GM20431 (cell line): ENCODE measurements at regions not wholly inside any gene's neighbourhood (a gene's known extent, or its start where the extent isn't known, plus 50 kb on each side); places are given as distances from the start of the nearest gene placed in this dataset.

Experiments
- in situ Hi-C: fragments of 300-500 bp; cut with MseI, MboI; formaldehyde crosslinking; loops from one replicate; pipeline ENCODE4 v1.15.0; 2020; ENCODE audit warnings: low sequenced_read_pairs; ENCODE audit not compliant: unreplicated experiment

DNA sequence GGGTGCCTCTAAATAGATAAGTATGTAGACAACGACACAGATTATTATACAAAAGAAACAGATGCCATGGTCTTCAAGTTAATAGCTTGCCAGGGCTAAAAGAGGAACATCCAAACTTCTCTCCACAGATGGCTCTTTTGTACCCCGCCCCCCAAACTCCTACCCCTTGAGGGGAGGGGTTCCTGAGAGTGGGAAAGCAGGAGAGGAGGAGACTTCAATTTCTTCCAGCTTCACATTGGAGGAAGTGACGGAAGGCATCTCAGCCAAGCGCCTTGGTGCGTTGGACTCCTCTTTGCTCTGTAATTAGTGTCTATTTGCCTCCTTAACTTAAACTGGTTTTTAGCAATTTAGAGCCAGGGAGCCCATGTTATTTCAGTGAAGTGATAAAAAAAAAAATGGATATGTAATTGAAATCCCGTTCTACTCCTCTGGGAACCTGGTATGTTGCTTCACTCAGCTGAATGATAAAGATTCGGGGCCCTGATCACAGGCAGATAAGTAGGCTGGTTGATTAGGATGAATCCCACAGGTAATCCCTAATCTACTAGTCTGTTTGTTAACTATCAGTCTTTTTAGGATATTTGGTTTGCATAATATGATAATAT is 580.9 kb upstream of the CADM1 start:
- in situ Hi-C loops = no loop called here

DNA sequence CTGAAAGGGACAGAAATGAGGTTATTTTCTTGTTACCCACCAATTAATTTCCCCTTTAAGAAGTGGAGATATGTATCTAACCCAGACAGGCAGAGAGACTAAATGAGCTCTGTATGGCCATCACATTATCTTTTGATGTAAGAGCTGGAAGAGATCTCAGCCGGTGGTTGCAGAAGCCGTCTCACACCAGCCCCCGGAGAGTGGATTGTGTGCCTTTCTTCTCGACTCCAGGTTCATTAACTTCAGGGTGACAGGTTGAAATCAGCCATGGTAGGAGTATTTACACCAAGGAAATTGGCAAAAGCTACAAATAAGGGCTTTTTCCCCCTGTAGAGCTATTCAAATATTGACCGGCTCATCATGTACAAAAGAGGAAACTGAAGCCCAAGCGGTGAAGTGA is 580.3 kb upstream of the CADM1 start:
- in situ Hi-C loops = no loop called here

DNA sequence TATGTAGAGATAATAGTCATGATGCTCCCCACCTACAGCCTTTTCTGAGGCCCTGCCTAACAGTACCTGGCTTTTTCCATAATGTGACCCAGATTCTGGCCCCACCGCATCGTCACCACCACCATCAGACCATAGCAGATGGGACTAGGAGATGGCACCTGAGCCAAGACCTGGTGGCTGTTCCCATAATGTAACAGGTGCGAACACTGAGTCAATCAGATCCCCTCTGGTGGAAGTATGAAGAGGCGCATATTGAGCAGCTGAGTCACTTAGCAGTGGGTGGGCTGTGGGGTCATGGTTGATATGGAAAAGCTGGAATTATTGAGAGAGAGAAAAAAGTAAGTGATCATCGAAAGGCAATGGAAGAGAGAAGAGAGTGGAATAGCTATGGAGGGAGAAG is 578.0 kb upstream of the CADM1 start:
- in situ Hi-C loops = no loop called here

DNA sequence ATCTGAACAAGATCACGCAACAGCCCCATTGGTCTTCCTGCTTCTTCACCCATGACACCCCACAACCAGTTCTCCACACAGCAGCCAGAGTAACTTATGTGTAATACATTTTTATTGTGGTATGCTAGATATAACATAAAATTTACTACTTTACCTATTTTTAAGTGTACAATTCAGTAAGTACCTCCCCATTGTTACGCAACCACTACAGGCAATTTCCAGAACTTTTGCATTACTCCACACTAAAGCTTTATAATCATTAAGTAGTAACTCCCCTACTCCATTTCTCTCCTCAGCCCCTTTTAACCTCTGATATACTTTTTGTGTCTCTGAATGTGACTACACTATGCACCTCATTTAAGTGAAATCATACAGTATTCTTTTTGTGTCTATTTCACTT is 575.4 kb upstream of the CADM1 start:
- in situ Hi-C loops = no loop called here

DNA sequence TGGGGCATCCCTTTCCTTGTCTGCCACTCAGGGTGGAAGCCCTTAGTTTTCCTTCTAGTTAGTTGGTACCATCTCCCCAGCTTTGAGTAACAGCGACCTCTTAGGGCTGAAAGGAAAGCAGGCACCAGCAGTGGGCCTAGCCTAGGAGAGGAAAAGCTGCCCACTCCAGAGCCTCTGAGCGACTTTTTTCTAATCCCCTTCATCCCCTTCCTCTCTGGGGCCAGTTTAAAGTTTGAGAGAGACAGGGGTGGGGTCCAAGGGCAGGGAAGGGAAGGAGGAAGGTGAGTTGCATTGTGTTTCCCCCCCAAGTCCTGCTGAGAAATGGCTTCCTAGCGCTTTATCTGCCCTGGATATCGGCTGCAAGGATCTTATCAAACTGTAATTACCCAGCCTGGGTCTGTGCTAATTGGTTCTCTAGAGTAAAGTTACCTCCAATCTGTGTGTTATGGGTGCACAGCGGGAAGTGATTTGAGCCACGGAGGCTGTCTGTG is 573.9 kb upstream of the CADM1 start:
- in situ Hi-C loops = no loop called here

DNA sequence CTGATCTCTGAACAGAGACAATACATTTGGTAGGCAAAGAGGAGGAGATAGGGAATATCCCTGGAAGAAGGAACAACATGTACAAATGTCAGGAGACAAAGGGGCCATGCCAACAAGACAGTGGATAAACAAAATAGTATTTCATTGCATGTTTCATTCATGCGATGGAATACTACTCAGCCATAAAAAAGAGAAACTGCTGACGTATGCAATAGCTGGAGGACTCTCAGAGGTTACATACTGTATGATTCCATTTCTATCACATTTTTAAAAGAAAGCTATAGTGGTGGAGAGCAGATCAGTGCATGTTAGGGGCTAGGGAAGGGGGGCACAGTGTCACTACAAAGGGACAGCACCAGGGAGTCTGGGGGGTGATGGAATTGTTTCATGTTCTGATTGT is 572.9 kb upstream of the CADM1 start:
- in situ Hi-C loops = no loop called here

DNA sequence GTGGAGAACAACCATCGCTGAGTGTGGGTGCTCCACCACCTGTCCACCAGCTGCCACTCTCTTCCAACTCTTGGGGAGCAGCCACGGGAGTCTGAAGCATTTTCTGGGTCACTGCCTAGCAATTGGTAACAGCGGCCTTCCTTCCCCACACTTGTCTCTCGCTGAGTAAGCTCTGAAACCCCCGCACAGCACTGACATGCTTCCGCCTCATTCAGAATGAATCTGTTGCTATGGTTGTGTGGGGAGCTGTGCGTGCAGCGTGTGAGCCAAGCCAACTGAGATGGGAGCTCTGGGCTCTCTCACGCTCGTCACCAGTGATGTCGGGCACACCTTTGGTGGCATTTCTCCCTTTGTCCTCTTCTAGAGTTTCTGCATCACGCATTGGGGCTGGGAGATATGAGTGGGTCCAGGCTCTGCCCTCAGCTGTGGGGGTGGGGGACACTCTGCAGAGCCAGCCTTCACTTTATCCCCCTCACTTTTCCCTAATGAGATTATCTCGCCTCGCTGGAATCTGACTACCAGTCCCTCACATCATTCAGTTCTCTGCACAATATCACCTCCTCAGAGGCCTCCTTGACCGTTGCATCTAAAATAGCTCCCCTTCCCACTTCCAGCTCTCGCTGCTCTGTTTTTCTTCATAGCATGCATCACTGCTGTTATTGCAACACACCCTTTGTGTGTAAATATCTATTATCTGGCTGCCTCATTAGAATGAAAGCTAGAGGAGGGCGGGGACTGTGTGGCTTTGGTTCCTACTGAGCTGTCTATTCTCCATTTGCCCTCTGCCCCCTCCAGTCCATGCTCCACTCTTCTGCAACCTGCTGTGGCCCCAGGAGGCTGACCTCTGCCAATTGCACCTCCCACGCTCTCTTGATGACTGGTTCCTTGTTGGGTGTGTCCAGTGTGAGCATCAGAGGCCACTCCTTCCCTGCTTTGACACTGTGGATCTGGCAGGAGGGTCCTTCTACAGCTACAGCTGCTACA is 569.9 kb upstream of the CADM1 start:
- in situ Hi-C loops = no loop called here

DNA sequence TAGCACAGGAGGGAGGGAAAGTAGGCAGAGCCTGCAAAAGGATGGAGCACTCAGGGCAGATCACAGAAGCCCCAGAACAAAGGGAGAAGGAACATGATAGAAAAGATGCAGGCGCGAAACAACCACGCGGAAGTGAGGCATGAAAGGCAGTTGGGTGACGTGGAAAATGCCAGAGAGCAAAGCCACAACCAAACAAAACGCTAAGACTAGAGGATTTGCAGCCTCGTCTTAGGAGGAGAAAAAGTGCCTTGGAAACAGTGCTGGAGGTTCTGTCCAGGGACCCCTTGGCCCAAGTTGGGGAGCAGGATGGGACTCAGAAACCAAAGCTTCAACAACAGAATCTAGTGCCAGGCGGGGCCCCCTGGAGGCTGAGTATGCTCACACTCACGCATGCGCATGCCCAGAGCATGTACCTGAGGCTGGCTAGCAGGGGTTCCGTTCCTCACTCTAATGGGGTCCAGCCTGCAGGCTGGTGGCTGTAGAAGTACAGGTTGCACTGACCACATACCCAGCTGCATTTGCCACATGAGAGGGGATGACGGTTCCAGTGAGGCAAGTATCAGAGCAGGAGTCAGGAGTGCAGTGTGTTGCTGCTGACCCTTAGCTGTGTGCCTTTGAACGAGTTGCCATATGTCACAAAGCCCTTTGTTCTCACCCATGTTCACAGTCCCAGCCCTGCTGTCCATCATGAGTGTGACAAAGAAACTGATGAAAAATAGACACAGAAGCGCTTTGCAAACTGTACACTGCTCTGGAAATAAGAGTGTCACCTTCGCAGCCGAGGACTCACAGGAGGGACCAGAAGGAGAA is 568.6 kb upstream of the CADM1 start:
- in situ Hi-C loops = no loop called here

DNA sequence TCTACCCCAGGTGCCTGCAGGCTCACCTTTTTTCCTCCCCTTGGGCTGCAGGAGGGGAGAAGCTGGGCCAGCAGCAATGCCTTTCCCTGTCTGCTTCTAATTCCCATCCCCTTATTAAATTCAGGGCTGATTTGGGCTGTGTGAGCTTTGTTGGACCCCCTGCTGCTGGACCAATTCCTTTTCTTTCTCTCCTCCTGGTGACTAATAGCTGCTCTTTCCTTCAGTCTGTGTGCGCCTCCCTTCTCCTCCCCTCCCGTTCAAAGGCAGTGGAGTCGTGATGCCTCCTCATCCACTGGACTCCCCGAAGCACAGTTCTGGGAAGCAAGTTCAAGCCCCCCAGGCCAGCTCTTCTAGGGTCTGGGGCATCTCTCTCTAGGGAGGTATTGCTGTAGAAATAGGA is 567.9 kb upstream of the CADM1 start:
- in situ Hi-C loops = no loop called here

DNA sequence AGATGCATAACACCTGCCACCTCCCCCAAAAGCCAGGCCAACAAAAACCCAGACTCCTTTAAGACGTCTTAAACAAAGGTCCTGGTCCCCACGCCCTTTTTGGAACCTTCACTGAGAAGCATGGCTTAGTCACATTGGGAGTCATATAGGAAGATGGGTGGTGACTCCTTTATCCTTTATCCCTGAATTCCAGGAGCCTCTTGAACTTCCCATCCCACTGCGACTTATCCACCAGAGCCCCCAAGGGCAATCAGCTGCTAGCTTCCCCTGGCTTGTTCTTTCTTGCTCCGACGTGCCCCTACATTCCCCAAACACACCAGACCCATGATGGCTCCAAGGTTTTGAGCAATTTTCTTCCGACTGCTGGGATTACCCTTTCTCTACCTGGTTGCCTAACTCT is 567.0 kb upstream of the CADM1 start:
- in situ Hi-C loops = no loop called here

DNA sequence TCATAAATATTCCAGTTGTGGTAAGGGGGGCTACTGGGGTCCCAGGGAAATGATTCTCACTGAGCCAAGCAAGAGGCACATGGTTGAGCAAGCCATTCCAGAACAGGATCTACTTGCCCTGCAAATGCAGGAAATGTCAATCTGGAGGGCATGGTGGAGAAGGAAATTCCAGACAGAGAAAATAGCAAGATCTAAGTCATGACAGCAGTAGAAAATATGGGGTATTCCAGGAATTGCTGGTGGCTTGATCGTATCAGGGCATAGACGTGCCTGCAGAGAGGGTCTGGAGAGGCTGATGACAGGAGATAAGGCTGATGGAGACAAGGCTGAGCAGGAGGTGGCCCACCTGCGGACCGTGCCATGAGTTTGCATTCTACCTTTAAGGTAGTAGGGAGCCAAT is 566.3 kb upstream of the CADM1 start:
- in situ Hi-C loops = no loop called here

DNA sequence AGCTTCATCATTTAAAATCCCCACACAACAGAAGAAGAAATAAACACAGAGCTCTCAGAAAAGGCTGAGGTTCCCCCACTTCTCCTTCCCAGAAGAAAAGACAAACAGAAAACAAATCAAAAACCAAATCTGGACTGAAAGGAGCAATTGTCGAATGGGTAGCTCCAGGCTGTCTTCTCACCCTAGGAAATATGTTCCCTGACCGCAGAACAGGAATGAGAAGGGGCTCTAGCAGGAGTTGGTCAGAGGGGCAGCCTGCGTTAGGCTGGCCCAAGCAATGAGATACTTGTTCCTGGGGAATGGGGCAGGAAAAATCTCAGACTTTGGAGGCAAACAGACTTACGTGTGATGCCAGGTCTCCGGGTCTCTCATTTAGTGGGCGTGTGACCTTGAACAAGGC is 562.6 kb upstream of the CADM1 start:
- in situ Hi-C loops = no loop called here

DNA sequence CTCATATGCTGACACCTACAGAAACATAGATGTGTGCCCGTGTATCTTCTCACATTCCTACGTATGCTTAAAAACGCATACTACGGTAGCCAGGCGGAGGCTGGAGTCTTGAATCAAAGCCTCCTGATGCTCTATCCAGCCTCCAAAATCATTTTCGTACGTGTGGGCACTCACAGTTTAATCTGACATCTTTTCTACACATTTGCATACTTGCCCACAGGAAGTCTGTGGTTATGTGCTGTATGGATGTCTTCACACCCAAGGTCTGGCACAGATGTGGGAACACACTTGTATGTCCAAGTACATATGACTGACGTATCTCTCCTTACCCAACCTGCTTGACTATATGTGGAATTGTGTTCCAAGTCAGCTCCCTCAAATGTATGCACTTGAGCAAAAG is 561.8 kb upstream of the CADM1 start:
- in situ Hi-C loops = no loop called here

DNA sequence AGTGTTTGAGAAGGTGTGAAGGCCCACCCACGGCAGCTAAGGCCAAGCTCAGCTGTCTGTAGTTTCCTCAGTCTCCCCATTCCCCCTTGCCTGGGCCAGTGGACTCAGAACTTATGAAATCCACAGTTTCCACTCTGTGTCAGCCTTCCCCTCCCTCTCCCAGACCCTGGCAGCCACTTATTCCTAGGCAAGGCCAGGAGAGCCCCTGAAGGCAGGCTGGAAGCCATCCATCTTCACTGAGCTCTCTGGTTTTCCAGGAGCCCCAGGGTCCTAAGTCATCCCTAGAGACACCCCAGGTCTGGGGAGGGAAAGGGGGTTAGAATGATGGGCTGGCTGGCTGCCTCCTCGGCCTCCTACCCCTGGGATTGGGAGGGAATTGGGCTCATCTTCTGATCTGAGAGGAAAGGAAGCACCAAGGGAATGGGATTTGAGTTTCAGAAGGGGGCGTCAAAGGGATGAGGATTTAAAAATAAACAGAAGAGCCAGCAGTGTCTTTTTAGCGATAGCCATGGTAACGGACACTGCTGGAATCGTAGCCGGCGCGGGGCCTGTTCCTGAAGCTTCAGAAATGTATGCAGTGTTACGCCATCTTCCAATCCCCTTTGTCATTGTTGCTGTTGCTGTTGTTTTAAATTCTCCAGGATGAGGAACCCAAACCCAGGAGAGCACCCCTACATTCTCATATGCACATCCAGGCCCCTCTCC is 561.1 kb upstream of the CADM1 start:
- in situ Hi-C loops = no loop called here

DNA sequence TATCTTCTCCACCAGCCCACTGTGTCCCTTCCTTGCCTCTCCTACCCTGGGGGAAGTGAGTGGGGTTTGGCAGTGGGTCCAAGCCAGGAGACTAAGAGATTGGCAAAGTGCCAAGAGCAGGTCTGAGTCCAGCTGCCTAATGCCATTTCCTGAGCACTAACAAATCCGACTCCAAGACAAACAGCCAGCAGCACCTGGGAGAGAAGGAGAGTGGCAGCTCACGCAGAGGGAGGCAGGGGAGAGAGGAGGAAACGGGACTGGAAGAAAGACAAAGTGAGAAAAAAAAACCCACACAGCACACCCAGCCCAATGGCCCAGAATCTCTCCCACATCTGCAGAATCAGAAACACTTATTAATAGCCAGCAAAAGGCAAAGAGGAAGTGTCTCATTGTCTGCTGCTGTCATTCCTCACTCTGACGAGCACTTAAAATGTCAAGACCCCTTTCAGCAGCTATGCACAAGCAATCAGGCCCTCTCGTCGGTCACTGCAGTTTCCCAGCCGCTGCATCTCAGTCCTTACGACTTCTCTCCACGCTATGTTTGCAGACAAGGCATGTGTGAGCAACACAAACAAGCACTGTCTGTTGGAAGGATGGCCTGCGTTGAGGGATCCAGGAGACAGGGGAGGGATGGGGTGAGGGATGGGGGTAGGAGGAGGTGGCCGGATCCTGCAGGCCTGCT is 558.4 kb upstream of the CADM1 start:
- in situ Hi-C loops = no loop called here

DNA sequence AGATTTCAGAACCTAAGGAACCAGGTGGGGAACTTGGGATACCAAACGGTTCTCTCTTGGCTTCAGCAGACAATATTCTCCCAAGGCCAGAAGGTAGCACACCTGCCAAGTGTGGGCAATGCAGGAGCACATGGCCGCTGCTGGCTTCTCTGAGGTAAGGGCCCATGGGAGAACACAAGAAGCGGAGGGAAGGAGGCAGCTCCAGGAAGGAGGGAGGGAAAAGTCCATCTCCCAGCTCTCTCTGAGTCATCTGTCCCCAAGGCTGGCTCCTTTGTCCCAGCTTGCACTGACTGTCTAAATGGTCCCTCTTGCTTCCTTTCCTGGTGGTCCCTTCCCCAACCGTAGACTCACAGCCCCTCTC is 557.9 kb upstream of the CADM1 start:
- in situ Hi-C loops = no loop called here

DNA sequence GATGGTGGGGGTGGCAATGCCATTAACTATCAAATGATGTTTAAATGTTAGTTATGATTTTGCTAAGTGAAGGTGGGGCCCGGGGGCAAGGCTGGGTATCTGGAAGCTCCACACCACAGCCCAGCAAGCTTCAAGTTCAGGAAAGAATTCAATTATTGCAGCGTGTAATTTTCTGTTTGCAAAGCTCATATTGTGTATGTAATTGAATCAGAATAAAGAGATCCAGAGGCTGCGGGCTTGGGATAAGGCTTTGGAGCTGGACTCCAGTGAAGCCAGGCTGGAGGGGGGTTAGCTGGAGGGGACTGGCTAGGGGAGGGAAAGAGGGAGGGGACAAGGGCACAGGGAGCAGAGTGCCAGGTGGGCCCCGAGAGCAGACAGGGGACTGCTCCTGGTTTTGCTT is 557.1 kb upstream of the CADM1 start:
- in situ Hi-C loops = no loop called here

DNA sequence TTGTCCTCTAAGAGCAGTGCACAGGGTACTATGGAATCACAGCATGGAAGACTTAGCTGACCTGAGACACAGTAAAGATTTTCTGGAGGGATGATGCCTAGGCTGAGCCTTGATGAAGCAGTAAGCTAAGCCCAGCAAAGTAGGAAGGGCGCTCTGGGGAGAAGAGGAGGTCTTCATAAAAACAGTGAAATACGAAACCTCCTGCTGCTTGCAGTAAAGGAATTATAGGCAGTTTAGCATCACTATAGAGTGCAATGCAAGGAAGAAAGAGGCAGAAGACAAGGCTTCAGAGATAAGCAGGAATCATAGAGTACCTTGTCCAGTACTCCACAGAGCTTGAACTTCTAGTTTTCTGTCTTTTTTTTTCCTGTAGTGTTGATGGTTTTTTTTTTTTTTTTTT is 555.7 kb upstream of the CADM1 start:
- in situ Hi-C loops = no loop called here

DNA sequence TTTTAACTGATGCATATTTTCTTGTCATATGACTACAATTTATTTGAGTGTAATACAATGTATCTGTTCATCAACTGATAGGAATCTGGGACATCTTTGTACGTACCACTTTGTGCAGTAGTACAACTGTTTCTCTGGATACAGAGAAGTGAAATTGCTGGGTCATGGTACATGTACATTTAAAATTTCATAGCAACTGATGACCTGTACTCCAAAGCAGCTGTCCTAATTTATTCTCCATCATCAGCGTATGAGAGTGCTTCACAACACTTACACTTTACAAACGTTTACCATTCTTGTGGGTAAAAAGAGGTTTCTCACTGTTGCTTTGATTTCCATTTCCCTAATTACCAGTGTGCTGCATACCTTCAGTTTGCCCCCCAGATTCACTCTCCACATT is 552.8 kb upstream of the CADM1 start:
- in situ Hi-C loops = no loop called here

DNA sequence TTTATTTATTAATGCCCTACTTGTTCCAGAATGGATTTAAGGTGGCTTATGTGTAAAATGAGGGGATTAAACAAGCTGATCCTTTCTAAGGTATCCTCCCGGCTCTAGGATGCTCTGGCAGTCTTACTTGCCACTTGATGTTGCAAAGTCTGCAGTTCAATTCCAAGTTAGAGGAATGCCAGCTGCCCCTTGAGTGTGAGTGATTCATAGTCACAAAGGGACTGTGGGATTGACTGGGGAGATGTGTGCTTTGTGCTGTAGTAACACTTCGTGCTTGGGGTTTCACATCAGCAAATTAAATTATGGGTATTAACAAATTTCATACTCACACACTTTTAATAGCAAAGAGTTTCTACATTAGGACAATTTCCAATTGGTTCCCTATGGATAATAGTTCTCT is 550.8 kb upstream of the CADM1 start:
- in situ Hi-C loops = no loop called here
